DOHH2 (cell line): ENCODE measurements at regions not wholly inside any gene's neighbourhood (a gene's known extent, or its start where the extent isn't known, plus 50 kb on each side); places are given as distances from the start of the nearest gene placed in this dataset.

Experiments
- H3F3A ChIP-seq: fragments of 200-600 bp; sonication (generic), shearing (Covaris generic); 2 replicates; pipeline ENCODE4 v1.6.0; 2016; ENCODE audit warnings: antibody characterized with exemption, mild to moderate bottlenecking; ENCODE audit not compliant: control insufficient read depth, insufficient read depth
- H3K27ac ChIP-seq: fragments of 200-600 bp; sonication (generic); 2 replicates; pipeline ENCODE4 v1.5.1; 2014; ENCODE audit warnings: low read depth, mild to moderate bottlenecking, low read length, moderate library complexity
- H3K27me3 ChIP-seq: fragments of 200-600 bp; sonication (generic); 2 replicates; pipeline ENCODE4 v1.6.1; 2014; ENCODE audit warnings: mild to moderate bottlenecking, low read length, mixed read lengths; ENCODE audit not compliant: control insufficient read depth
- H3K36me3 ChIP-seq: fragments of 200-600 bp; sonication (generic); 2 replicates; pipeline ENCODE4 v1.6.1; 2014; ENCODE audit warnings: mild to moderate bottlenecking, low read length, moderate library complexity, mixed read lengths; ENCODE audit not compliant: control insufficient read depth
- H3K4me1 ChIP-seq: fragments of 200-600 bp; sonication (generic); 2 replicates; pipeline ENCODE4 v1.6.1; 2014; ENCODE audit warnings: mild to moderate bottlenecking, low read length, mixed read lengths; ENCODE audit not compliant: control insufficient read depth
- H3K4me2 ChIP-seq: fragments of 200-600 bp; sonication (generic); 2 replicates; pipeline ENCODE4 v1.6.0; 2014; ENCODE audit warnings: mild to moderate bottlenecking, low read length, moderate library complexity
- H3K4me3 ChIP-seq: fragments of 200-600 bp; sonication (generic); 2 replicates; pipeline ENCODE4 v1.5.1; 2014; ENCODE audit warnings: mild to moderate bottlenecking, low read length, mixed read lengths
- H3K79me2 ChIP-seq: fragments of 200-600 bp; sonication (generic); 2 replicates; pipeline ENCODE4 v1.6.1; 2014; ENCODE audit warnings: mild to moderate bottlenecking, low read length, mixed read lengths; ENCODE audit not compliant: control insufficient read depth
- H3K9me2 ChIP-seq: fragments of 200-600 bp; sonication (generic); replicated peaks from 2 replicates; pipeline ENCODE4 v1.6.1; 2014; ENCODE audit warnings: mild to moderate bottlenecking, low read length, mixed read lengths; ENCODE audit not compliant: control insufficient read depth
- H3K9me3 ChIP-seq: fragments of 200-600 bp; sonication (generic); 2 replicates; pipeline ENCODE4 v1.6.1; 2014; ENCODE audit warnings: antibody characterized with exemption, low read length, mixed read lengths; ENCODE audit not compliant: control insufficient read depth, insufficient read depth
- H4K20me1 ChIP-seq: fragments of 200-600 bp; sonication (generic); 2 replicates; pipeline ENCODE4 v1.6.0; 2014; ENCODE audit warnings: low read depth, mild to moderate bottlenecking, antibody characterized with exemption, low read length, moderate library complexity; ENCODE audit not compliant: control insufficient read depth, insufficient read depth
- CTCF ChIP-seq: fragments of 200-600 bp; sonication (generic); IDR thresholded peaks from one replicate; pipeline ENCODE4 v1.5.1; 2014; ENCODE audit warnings: antibody characterized with exemption, mild to moderate bottlenecking, low read depth, low read length; ENCODE audit not compliant: poor library complexity, severe bottlenecking
- EZH2phosphoT487 ChIP-seq: fragments of 200-600 bp; sonication (generic); IDR thresholded peaks from 2 replicates; pipeline ENCODE4 v1.6.1; 2017; ENCODE audit warnings: borderline replicate concordance, mild to moderate bottlenecking, antibody characterized with exemption, low read length, moderate library complexity, mixed read lengths

DNA sequence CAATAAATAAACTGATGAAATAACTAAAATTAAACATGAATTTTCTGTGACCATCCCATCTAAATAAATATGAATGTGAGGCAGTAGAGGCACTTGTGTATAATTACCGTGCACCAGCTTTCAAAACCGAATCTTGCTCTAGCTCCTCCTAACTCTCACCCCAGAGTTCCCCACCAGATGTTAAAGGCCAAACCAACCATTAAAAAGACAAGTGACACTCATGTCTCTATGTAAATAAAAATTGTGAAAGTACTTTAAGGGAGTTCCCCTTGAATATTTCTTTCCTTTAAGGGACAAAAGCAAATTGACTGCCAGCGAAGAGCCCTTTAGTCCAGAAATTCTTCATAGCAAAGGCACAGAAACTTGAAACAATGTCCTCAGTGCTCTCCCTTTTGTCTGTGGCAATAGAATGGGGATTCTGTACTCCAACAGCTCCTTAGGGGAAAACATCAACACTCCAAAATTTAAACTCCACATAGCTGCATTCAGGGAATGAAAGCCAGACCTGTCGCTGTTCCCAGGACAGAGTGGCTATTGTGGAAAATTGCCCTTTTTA is 101.7 kb upstream of the SOX21 start:
- H3K4me2 ChIP-seq, result no peak overlapping the region

DNA sequence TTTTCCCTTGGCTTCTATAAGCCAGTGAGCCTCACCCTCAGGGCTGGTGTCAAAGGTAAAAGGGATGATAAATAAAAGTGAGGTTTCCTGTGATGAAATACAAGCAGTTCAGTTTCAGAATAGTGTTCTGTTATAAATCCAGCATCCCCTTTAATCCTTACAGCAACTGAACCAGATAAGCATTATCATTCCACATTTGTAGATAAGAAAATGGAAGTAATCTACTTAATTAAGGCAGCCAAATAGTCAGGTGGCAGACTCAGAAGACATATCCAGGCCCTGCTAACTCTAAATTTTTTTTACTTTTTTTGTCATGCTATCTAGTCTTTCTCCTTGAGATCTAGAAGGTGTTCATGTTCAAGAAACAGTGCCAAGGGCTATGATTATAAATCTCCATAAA is 99.4 kb upstream of the SOX21 start:
- Histone ChIP-seq H3K9me3 (no peaks in the 10 kb centered on the region), H3K4me2 (no peak overlapping the region), H3K27me3 (no peaks in the 10 kb centered on the region), H3K9me2 (no peaks in the 10 kb centered on the region), H3K79me2 (no peaks in the 10 kb centered on the region), H3K4me3 (no peak overlapping the region), H3K36me3 (no peaks in the 10 kb centered on the region), H4K20me1 (no peaks in the 10 kb centered on the region), H3F3A (no peaks in the 10 kb centered on the region), H3K27ac (no peak overlapping the region), H3K4me1 (no peaks in the 10 kb centered on the region)
- TF ChIP-seq EZH2phosphoT487 (no peak), CTCF (no peak)

More for the DNA sequence above, 101.7 kb upstream of the SOX21 start:
- Histone ChIP-seq H3K36me3 (no peaks in the 10 kb centered on the region), H3K4me1 (no peaks in the 10 kb centered on the region), H3F3A (no peaks in the 10 kb centered on the region), H4K20me1 (no peaks in the 10 kb centered on the region), H3K27me3 (no peaks in the 10 kb centered on the region), H3K4me3 (no peak overlapping the region), H3K27ac (no peak overlapping the region), H3K79me2 (no peaks in the 10 kb centered on the region), H3K9me3 (no peaks in the 10 kb centered on the region), H3K9me2 (no peaks in the 10 kb centered on the region)
- TF ChIP-seq EZH2phosphoT487, result no peak
- no peak for TF ChIP-seq CTCF

- H3K4me1 ChIP-seq, result no peaks in the 10 kb centered on the region
- no peak overlapping the region for H3K4me2 ChIP-seq
- no peaks in the 10 kb centered on the region for H3F3A ChIP-seq
- H4K20me1 ChIP-seq, result no peaks in the 10 kb centered on the region
- H3K27me3 ChIP-seq, result no peaks in the 10 kb centered on the region
- H3K4me3 ChIP-seq, result no peak overlapping the region
- TF ChIP-seq EZH2phosphoT487, result no peak
- no peak for TF ChIP-seq CTCF
- H3K9me2 ChIP-seq, result no peaks in the 10 kb centered on the region
- H3K36me3 ChIP-seq, result no peaks in the 10 kb centered on the region
- H3K9me3 ChIP-seq, result no peaks in the 10 kb centered on the region
- H3K27ac ChIP-seq, result no peak overlapping the region
- no peaks in the 10 kb centered on the region for H3K79me2 ChIP-seq
These were observed 88.1 kb upstream of the SOX21 start for GRCh38 chr13:94800423-94800822.

GRCh38 chr13:94799299-94799698 is 87.0 kb upstream of the SOX21 start:
- Histone ChIP-seq H3K9me2 (no peaks in the 10 kb centered on the region), H3K27ac (no peak overlapping the region), H3K79me2 (no peaks in the 10 kb centered on the region), H3K4me2 (no peak overlapping the region), H3K4me1 (no peaks in the 10 kb centered on the region), H3K9me3 (no peaks in the 10 kb centered on the region), H4K20me1 (no peaks in the 10 kb centered on the region), H3F3A (no peaks in the 10 kb centered on the region), H3K4me3 (no peak overlapping the region), H3K36me3 (no peaks in the 10 kb centered on the region), H3K27me3 (no peaks in the 10 kb centered on the region)
- TF ChIP-seq EZH2phosphoT487, result no peak
- TF ChIP-seq CTCF, result no peak
